ENCODE measurements at regions not wholly inside any gene's neighbourhood (a gene's known extent, or its start where the extent isn't known, plus 50 kb on each side); places are given as distances from the start of the nearest gene placed in this dataset.

DNA sequence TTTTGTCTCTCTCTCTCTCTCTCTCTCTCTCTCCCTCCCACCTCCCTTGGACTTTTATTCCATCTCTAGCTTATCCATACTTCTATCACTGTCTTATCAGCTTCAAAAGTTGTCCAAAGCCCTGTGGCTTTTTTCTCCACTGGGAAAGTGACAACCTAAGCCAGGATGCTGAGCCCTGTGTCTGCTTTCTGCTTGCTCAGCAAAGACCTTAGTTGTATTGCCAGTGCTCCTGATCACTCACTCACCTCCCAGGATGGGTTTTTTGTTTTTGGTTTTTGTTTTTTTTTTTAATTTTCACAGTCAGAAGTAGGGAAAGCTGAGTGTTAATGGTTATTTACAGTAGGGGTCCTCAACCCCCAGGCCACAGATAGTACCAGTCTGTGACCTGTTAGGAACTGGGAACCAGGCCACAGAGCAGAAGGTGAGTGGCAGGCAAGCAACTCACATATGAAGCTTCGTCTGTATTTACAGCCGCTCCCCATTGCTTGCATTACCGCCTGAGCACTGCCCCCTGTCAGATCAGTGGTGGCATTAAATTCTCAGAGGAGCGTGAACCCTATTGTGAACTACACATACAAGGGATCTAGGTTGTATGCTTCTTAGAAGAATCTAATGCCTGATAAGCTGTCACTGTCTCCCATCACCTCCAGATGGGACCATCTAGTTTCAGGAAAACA, 125.0 kb upstream of the ID4 start:
- TF ChIP-seq, protein P1, sequence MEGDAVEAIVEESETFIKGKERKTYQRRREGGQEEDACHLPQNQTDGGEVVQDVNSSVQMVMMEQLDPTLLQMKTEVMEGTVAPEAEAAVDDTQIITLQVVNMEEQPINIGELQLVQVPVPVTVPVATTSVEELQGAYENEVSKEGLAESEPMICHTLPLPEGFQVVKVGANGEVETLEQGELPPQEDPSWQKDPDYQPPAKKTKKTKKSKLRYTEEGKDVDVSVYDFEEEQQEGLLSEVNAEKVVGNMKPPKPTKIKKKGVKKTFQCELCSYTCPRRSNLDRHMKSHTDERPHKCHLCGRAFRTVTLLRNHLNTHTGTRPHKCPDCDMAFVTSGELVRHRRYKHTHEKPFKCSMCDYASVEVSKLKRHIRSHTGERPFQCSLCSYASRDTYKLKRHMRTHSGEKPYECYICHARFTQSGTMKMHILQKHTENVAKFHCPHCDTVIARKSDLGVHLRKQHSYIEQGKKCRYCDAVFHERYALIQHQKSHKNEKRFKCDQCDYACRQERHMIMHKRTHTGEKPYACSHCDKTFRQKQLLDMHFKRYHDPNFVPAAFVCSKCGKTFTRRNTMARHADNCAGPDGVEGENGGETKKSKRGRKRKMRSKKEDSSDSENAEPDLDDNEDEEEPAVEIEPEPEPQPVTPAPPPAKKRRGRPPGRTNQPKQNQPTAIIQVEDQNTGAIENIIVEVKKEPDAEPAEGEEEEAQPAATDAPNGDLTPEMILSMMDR (conservative IDR thresholded peaks at IDR 0.05) = no peak
- TF ChIP-seq ZFX (IDR thresholded peaks at IDR 0.05) = no peak
